Activated naive CD8-positive, alpha-beta T cell treated with anti-CD3 and anti-CD28 coated beads, Interleukin-2, amount 50 U/mL, for 24 hours (primary cell): ENCODE measurements at regions not wholly inside any gene's neighbourhood (a gene's known extent, or its start where the extent isn't known, plus 50 kb on each side); places are given as distances from the start of the nearest gene placed in this dataset.
"Not testable (repeated sequence)": the region's sequence is repeated elsewhere in the genome, so short reads cannot be mapped to it uniquely, and the experiment has no call there.

Source experiments
- ATAC-seq: fragments of 150-1000 bp; cut with Tn5 transposase; one replicate; pipeline ENCODE4 v1.10.0; 2021
- DNase-seq: peaks from one replicate; pipeline ENCODE4 v3.0.0; 2021
- H3K27ac Mint-ChIP-seq: one replicate; pipeline ENCODE4 v1.8.0; 2021; ENCODE audit warnings: mild to moderate bottlenecking, mixed read lengths
- H3K27me3 Mint-ChIP-seq: one replicate; pipeline ENCODE4 v1.8.0; 2021; ENCODE audit warnings: mixed read lengths
- H3K36me3 Mint-ChIP-seq: one replicate; pipeline ENCODE4 v1.8.0; 2021; ENCODE audit warnings: low read depth, mixed read lengths
- H3K4me1 Mint-ChIP-seq: one replicate; pipeline ENCODE4 v1.8.0; 2021; ENCODE audit warnings: mixed read lengths
- H3K4me3 Mint-ChIP-seq: one replicate; pipeline ENCODE4 v1.8.0; 2021; ENCODE audit warnings: mild to moderate bottlenecking, moderate library complexity, mixed read lengths
- H3K9me3 Mint-ChIP-seq: one replicate; pipeline ENCODE4 v1.8.0; 2021; ENCODE audit warnings: mixed read lengths

GRCh38 chr14:106268013-106268727 lies 741.8 kb downstream of the TMEM121 start:
- peaks cover 8% of the 10 kb centered on the region for H3K4me1 Mint-ChIP-seq
- DNase-seq (peak; percentile 80), ATAC-seq (peak; percentile 66)
- H3K27me3 Mint-ChIP-seq = peaks cover 3% of the 10 kb centered on the region
- H3K36me3 Mint-ChIP-seq = no peaks in the 10 kb centered on the region
- H3K9me3 Mint-ChIP-seq = no peaks in the 10 kb centered on the region
- no peak overlapping the region for H3K4me3 Mint-ChIP-seq
- H3K27ac Mint-ChIP-seq = no peak overlapping the region

- H3K9me3 Mint-ChIP-seq = no peaks in the 10 kb centered on the region
- H3K27ac Mint-ChIP-seq = no peak overlapping the region
- H3K27me3 Mint-ChIP-seq = peaks cover 5% of the 10 kb centered on the region
- DNase-seq (no peak), ATAC-seq (no peak)
- H3K4me3 Mint-ChIP-seq = no peak overlapping the region
- H3K36me3 Mint-ChIP-seq = no peaks in the 10 kb centered on the region
- peaks cover 8% of the 10 kb centered on the region for H3K4me1 Mint-ChIP-seq
Measured at GRCh38 chr14:106269029-106269428, 742.6 kb downstream of the TMEM121 start.

- Mint-ChIP-seq H3K9me3 (no peaks in the 10 kb centered on the region), H3K27me3 (peaks cover 7% of the 10 kb centered on the region), H3K36me3 (no peaks in the 10 kb centered on the region), H3K4me3 (no peak overlapping the region), H3K4me1 (peaks cover 8% of the 10 kb centered on the region), H3K27ac (no peak overlapping the region)
- ATAC-seq = no peak
- no peak for DNase-seq
Measured at GRCh38 chr14:106269451-106270204, 743.2 kb downstream of the TMEM121 start.

- not testable (repeated sequence) for ATAC-seq, H3K27ac Mint-ChIP-seq, H3K9me3 Mint-ChIP-seq, DNase-seq, H3K27me3 Mint-ChIP-seq, H3K4me3 Mint-ChIP-seq, H3K36me3 Mint-ChIP-seq, H3K4me1 Mint-ChIP-seq
Measured at GRCh38 chr14:106270476-106271121, 744.2 kb downstream of the TMEM121 start.

- peaks cover 17% of the 10 kb centered on the region for H3K4me1 Mint-ChIP-seq
- H3K9me3 Mint-ChIP-seq = no peaks in the 10 kb centered on the region
- DNase-seq (no peak), ATAC-seq (no peak)
- H3K27me3 Mint-ChIP-seq = peaks cover 20% of the 10 kb centered on the region
- no peak overlapping the region for H3K27ac Mint-ChIP-seq
- no peak overlapping the region for H3K4me3 Mint-ChIP-seq
- no peaks in the 10 kb centered on the region for H3K36me3 Mint-ChIP-seq
Measured at GRCh38 chr14:106276326-106277267, 750.2 kb downstream of the TMEM121 start.

GRCh38 chr14:106277503-106277902 lies 751.1 kb downstream of the TMEM121 start:
- Mint-ChIP-seq H3K4me3 (no peak overlapping the region), H3K36me3 (no peaks in the 10 kb centered on the region), H3K27me3 (peaks cover 20% of the 10 kb centered on the region), H3K4me1 (peaks cover 17% of the 10 kb centered on the region), H3K27ac (no peak overlapping the region), H3K9me3 (no peaks in the 10 kb centered on the region)
- DNase-seq (peak; percentile 56), ATAC-seq (no peak)

- ATAC-seq = no peak
- no peak overlapping the region for H3K27ac Mint-ChIP-seq
Measured at GRCh38 chr14:106280876-106281275, 754.5 kb downstream of the TMEM121 start.

GRCh38 chr14:106286697-106287290 lies 760.4 kb downstream of the TMEM121 start:
- ATAC-seq = no peak
- peak; percentile 31 for DNase-seq
- no peaks in the 10 kb centered on the region for H3K9me3 Mint-ChIP-seq
- no peaks in the 10 kb centered on the region for H3K36me3 Mint-ChIP-seq
- H3K27ac Mint-ChIP-seq = no peak overlapping the region
- peaks cover 10% of the 10 kb centered on the region for H3K27me3 Mint-ChIP-seq
- H3K4me1 Mint-ChIP-seq = no peaks in the 10 kb centered on the region
- H3K4me3 Mint-ChIP-seq = no peak overlapping the region

More at GRCh38 chr14:106280876-106281275, 754.5 kb downstream of the TMEM121 start:
- H3K27me3 Mint-ChIP-seq = peaks cover 16% of the 10 kb centered on the region
- no peaks in the 10 kb centered on the region for H3K9me3 Mint-ChIP-seq
- no peak for DNase-seq
- H3K4me3 Mint-ChIP-seq = no peak overlapping the region
- H3K4me1 Mint-ChIP-seq = peaks cover 16% of the 10 kb centered on the region
- H3K36me3 Mint-ChIP-seq = no peaks in the 10 kb centered on the region

- Mint-ChIP-seq H3K9me3 (no peaks in the 10 kb centered on the region), H3K36me3 (no peaks in the 10 kb centered on the region), H3K27me3 (peaks cover 10% of the 10 kb centered on the region), H3K27ac (no peak overlapping the region), H3K4me1 (no peaks in the 10 kb centered on the region), H3K4me3 (no peak overlapping the region)
- ATAC-seq (no peak), DNase-seq (no peak)
Measured at GRCh38 chr14:106287506-106287905, 761.1 kb downstream of the TMEM121 start.

- no peak overlapping the region for H3K4me3 Mint-ChIP-seq
- DNase-seq (no peak), ATAC-seq (no peak)
- no peaks in the 10 kb centered on the region for H3K4me1 Mint-ChIP-seq
- H3K27me3 Mint-ChIP-seq = peaks cover 18% of the 10 kb centered on the region
- H3K36me3 Mint-ChIP-seq = no peaks in the 10 kb centered on the region
- H3K9me3 Mint-ChIP-seq = no peaks in the 10 kb centered on the region
- no peak overlapping the region for H3K27ac Mint-ChIP-seq
Measured at GRCh38 chr14:106291626-106292025, 765.2 kb downstream of the TMEM121 start.

GRCh38 chr14:106294324-106294723 lies 767.9 kb downstream of the TMEM121 start:
- Mint-ChIP-seq H3K27me3 (peaks cover 21% of the 10 kb centered on the region), H3K27ac (no peak overlapping the region), H3K4me1 (no peaks in the 10 kb centered on the region), H3K9me3 (no peaks in the 10 kb centered on the region), H3K36me3 (no peaks in the 10 kb centered on the region), H3K4me3 (no peak overlapping the region)
- DNase-seq (no peak), ATAC-seq (no peak)

GRCh38 chr14:106300951-106301510 lies 774.6 kb downstream of the TMEM121 start:
- not testable (repeated sequence) for H3K27me3 Mint-ChIP-seq, H3K4me3 Mint-ChIP-seq, ATAC-seq, H3K27ac Mint-ChIP-seq, DNase-seq, H3K36me3 Mint-ChIP-seq, H3K9me3 Mint-ChIP-seq
- peaks cover 14% of the 10 kb centered on the region for H3K4me1 Mint-ChIP-seq

GRCh38 chr14:106301609-106302008 lies 775.2 kb downstream of the TMEM121 start:
- not testable (repeated sequence) for H3K9me3 Mint-ChIP-seq, H3K36me3 Mint-ChIP-seq, ATAC-seq, H3K27me3 Mint-ChIP-seq, DNase-seq, H3K27ac Mint-ChIP-seq, H3K4me3 Mint-ChIP-seq
- H3K4me1 Mint-ChIP-seq = peaks cover 14% of the 10 kb centered on the region
